ENCODE measurements at regions not wholly inside any gene's neighbourhood (a gene's known extent, or its start where the extent isn't known, plus 50 kb on each side); places are given as distances from the start of the nearest gene placed in this dataset.
"Not testable (repeated sequence)": the region's sequence is repeated elsewhere in the genome, so short reads cannot be mapped to it uniquely, and the experiment has no call there.

DNA sequence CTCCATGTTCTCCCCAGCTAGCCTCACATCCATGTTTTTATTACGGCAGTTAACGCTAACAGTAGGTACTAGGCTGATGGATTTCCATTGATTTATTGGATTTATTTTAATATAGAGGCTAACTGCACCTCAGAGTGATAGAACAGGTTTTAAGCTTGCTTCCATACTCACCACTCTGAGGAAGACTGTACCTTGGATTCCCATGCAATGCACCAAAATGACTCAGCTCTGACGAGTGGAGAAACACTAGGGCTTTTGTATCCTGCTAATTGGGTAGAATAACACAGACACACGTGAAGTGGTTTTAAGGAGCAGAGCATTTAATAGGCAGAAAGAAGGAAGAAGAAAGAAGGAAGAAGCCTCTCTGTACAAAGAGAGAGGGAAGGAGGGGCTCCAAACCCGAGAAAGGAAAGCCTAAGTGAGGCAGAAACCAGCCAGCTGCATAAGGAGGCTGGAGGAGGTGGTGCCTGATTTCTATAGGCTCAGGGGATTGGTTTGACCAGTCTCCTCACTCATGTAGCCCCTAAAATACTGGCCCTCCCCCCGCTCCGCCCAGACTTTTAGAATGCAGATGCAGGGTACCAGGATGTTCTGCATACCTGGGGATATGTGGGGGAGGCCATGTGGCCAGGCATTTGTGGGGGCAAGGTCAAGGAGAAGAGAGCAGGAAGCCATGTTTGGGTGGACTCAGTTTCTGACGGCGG, 83.5 kb downstream of the HSFY2 start:
- not testable (repeated sequence) for H4K20me1 ChIP-seq (ENCODE audit: control insufficient read depth, extremely low read depth, insufficient read depth, low read length); H3K4me2 ChIP-seq (ENCODE audit: extremely low read depth, insufficient read depth, low read length); H3K27me3 ChIP-seq (ENCODE audit: control insufficient read depth, insufficient read depth, low read length); H3K79me2 ChIP-seq (ENCODE audit: control insufficient read depth, insufficient read depth, low read length); H3K36me3 ChIP-seq (ENCODE audit: control insufficient read depth, insufficient read depth, low read length); DNase-seq (ENCODE audit: low read depth in 2 of 2); H3K9ac ChIP-seq (ENCODE audit: insufficient read depth, low read length); H3K4me3 ChIP-seq (replicated peaks in 1 of 4; ENCODE audit: control extremely low read depth in 1 of 4, insufficient read depth in 1 of 4, low read depth in 3 of 4, low read length in 4 of 4); H3K27ac ChIP-seq (ENCODE audit: insufficient read depth, low read length); H3K9me3 ChIP-seq (ENCODE audit: control insufficient read depth, insufficient read depth, low read depth, low read length); H3K4me1 ChIP-seq (ENCODE audit: control insufficient read depth, extremely low read depth, insufficient read depth, low read length); H2AFZ ChIP-seq (ENCODE audit: low read length)

DNA sequence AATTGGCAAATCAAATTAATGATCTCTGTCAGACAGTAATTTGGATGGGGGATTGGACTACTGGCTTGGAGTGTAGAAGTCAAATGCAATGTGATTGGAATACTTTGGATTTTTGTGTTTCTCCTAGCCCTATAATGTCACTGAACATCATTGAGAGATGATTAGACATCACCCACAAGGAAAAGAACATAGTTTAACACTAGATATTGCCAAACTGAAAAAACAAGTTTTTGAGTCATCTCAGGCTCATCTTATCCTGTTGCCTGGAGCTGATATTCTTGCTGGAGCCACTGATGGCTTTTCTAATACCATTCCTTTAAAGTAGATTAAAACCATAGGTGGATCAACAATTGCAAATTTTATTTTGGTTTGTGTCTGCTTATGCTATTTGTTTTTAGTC, 76.7 kb downstream of the HSFY2 start:
- not testable (repeated sequence) for H4K20me1 ChIP-seq (ENCODE audit: control insufficient read depth, extremely low read depth, insufficient read depth, low read length); H3K36me3 ChIP-seq (ENCODE audit: control insufficient read depth, insufficient read depth, low read length); DNase-seq (ENCODE audit: low read depth in 2 of 2); H3K9ac ChIP-seq (ENCODE audit: insufficient read depth, low read length); H3K9me3 ChIP-seq (ENCODE audit: control insufficient read depth, insufficient read depth, low read depth, low read length); H3K79me2 ChIP-seq (ENCODE audit: control insufficient read depth, insufficient read depth, low read length); H2AFZ ChIP-seq (ENCODE audit: low read length); H3K4me3 ChIP-seq (replicated peaks in 1 of 4; ENCODE audit: control extremely low read depth in 1 of 4, insufficient read depth in 1 of 4, low read depth in 3 of 4, low read length in 4 of 4); H3K4me1 ChIP-seq (ENCODE audit: control insufficient read depth, extremely low read depth, insufficient read depth, low read length); H3K27me3 ChIP-seq (ENCODE audit: control insufficient read depth, insufficient read depth, low read length); H3K27ac ChIP-seq (ENCODE audit: insufficient read depth, low read length); H3K4me2 ChIP-seq (ENCODE audit: extremely low read depth, insufficient read depth, low read length)

DNA sequence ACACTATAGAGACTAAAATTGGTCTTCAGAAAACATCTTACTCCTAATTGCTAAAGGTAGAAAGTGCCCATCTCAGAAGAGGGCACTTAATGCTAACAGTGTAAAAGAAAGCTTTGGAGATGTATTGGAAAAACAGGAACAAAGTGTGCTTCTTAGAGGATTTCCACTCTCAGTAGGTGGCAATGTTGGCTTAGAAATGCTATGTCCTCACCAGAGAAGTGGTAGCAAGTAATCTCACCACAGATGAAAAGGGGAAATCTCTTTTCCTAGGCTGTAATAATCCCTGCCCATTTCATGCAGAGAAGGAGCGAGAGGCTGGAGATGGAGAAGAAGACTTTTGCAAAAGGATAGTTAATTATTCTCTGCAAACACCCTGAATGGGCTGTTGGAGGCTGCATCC, 69.3 kb downstream of the HSFY2 start:
- H3K36me3 ChIP-seq (ENCODE audit: control insufficient read depth, insufficient read depth, low read length); H2AFZ ChIP-seq (ENCODE audit: low read length); DNase-seq (ENCODE audit: low read depth in 2 of 2); H4K20me1 ChIP-seq (ENCODE audit: control insufficient read depth, extremely low read depth, insufficient read depth, low read length); H3K9ac ChIP-seq (ENCODE audit: insufficient read depth, low read length); H3K4me3 ChIP-seq (replicated peaks in 1 of 4; ENCODE audit: control extremely low read depth in 1 of 4, insufficient read depth in 1 of 4, low read depth in 3 of 4, low read length in 4 of 4); H3K9me3 ChIP-seq (ENCODE audit: control insufficient read depth, insufficient read depth, low read depth, low read length); H3K27me3 ChIP-seq (ENCODE audit: control insufficient read depth, insufficient read depth, low read length); H3K79me2 ChIP-seq (ENCODE audit: control insufficient read depth, insufficient read depth, low read length); H3K27ac ChIP-seq (ENCODE audit: insufficient read depth, low read length); H3K4me2 ChIP-seq (ENCODE audit: extremely low read depth, insufficient read depth, low read length); H3K4me1 ChIP-seq (ENCODE audit: control insufficient read depth, extremely low read depth, insufficient read depth, low read length): not testable (repeated sequence)

DNA sequence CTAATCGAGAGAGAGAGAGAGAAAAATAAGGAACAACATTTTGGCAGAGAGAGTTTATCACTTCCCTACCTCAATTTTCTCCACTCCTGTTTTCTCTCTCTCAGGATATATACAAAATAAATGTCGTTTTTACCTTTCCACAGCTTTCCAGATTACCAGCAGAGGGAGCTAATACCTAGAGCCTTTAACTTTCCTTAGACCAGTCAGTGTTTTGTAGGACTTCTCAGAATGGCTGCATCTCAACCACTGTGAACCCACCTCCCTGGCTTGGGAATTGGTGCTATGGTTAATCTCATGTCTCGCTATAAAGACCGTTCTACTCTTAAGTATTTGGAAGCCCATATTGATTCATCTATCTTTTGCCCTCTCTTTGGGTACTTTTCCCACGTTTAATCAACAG, 61.8 kb downstream of the HSFY2 start:
- not testable (repeated sequence) for DNase-seq (ENCODE audit: low read depth in 2 of 2); H3K9ac ChIP-seq (ENCODE audit: insufficient read depth, low read length); H2AFZ ChIP-seq (ENCODE audit: low read length); H4K20me1 ChIP-seq (ENCODE audit: control insufficient read depth, extremely low read depth, insufficient read depth, low read length); H3K27ac ChIP-seq (ENCODE audit: insufficient read depth, low read length); H3K27me3 ChIP-seq (ENCODE audit: control insufficient read depth, insufficient read depth, low read length); H3K4me2 ChIP-seq (ENCODE audit: extremely low read depth, insufficient read depth, low read length); H3K79me2 ChIP-seq (ENCODE audit: control insufficient read depth, insufficient read depth, low read length); H3K4me1 ChIP-seq (ENCODE audit: control insufficient read depth, extremely low read depth, insufficient read depth, low read length); H3K36me3 ChIP-seq (ENCODE audit: control insufficient read depth, insufficient read depth, low read length); H3K4me3 ChIP-seq (replicated peaks in 1 of 4; ENCODE audit: control extremely low read depth in 1 of 4, insufficient read depth in 1 of 4, low read depth in 3 of 4, low read length in 4 of 4); H3K9me3 ChIP-seq (ENCODE audit: control insufficient read depth, insufficient read depth, low read depth, low read length)

DNA sequence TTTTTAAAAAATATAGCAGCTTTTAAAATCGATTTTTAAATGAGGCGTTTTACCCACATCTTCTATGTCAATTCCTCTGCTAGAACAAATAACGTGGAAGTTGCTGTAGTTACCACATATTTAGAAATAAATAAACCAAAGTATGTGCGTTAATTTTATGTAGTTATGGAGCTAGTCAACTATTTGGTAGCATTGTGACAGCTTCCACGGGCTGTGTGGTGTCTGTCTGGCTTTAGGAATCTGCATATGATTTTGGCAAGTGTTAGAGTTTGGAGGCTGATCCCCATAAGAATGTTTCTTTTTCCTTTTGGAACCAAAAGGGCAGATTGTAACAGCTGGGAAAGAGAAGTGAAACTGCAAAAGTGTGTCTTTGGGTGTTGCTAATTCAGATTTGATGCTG, 59.8 kb downstream of the HSFY2 start:
- not testable (repeated sequence) for H3K36me3 ChIP-seq (ENCODE audit: control insufficient read depth, insufficient read depth, low read length)

DNA sequence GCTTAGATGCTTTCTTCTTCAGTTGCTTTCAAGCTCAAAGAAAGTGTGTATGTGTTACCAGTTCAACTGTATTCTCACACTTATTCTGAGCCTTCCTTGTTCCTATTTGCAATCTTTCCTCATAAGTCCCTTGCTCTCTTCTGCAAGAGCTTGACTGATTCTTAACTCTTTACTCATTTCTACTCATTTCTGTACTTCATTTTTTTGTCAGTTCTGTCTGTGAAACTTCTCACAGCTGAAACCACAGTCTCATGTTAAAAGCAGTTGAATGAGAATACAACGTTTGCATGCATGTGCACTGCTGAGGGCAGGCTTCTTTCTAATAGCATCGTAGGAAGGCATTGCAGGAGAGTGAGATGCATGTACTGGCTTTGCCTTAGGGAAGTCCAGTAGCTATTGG, 54.8 kb downstream of the HSFY2 start:
- not testable (repeated sequence) for H4K20me1 ChIP-seq (ENCODE audit: control insufficient read depth, extremely low read depth, insufficient read depth, low read length)

More for the DNA sequence above, 59.8 kb downstream of the HSFY2 start:
- H3K4me3 ChIP-seq (replicated peaks in 1 of 4; ENCODE audit: control extremely low read depth in 1 of 4, insufficient read depth in 1 of 4, low read depth in 3 of 4, low read length in 4 of 4); DNase-seq (ENCODE audit: low read depth in 2 of 2); H2AFZ ChIP-seq (ENCODE audit: low read length); H3K27me3 ChIP-seq (ENCODE audit: control insufficient read depth, insufficient read depth, low read length); H3K4me2 ChIP-seq (ENCODE audit: extremely low read depth, insufficient read depth, low read length); H3K79me2 ChIP-seq (ENCODE audit: control insufficient read depth, insufficient read depth, low read length); H3K9ac ChIP-seq (ENCODE audit: insufficient read depth, low read length); H3K27ac ChIP-seq (ENCODE audit: insufficient read depth, low read length); H3K9me3 ChIP-seq (ENCODE audit: control insufficient read depth, insufficient read depth, low read depth, low read length); H4K20me1 ChIP-seq (ENCODE audit: control insufficient read depth, extremely low read depth, insufficient read depth, low read length); H3K4me1 ChIP-seq (ENCODE audit: control insufficient read depth, extremely low read depth, insufficient read depth, low read length): not testable (repeated sequence)

DNA sequence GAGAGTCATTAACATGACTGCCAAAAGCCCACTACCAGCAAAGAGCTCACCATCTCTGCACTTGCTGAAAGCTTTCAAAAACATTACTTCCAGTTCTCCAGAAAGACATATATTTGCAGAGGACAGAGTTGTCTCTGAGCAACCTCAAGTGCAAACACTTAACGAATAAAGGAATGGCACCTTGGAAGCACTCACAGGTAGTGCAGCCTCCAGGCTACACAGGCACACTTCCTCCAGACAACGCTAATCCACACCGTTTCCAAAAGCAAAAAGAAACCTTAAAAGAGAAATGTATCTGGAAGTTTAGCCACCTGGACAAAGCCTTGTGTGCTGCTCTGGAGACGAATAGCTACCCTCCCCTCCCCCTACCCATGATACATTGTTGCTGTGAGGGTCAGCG, 53.1 kb downstream of the HSFY2 start:
- not testable (repeated sequence) for H3K27me3 ChIP-seq (ENCODE audit: control insufficient read depth, insufficient read depth, low read length); H3K4me1 ChIP-seq (ENCODE audit: control insufficient read depth, extremely low read depth, insufficient read depth, low read length); H3K9ac ChIP-seq (ENCODE audit: insufficient read depth, low read length); H3K9me3 ChIP-seq (ENCODE audit: control insufficient read depth, insufficient read depth, low read depth, low read length); H3K4me2 ChIP-seq (ENCODE audit: extremely low read depth, insufficient read depth, low read length); H3K27ac ChIP-seq (ENCODE audit: insufficient read depth, low read length); H3K79me2 ChIP-seq (ENCODE audit: control insufficient read depth, insufficient read depth, low read length); H2AFZ ChIP-seq (ENCODE audit: low read length); H4K20me1 ChIP-seq (ENCODE audit: control insufficient read depth, extremely low read depth, insufficient read depth, low read length); H3K4me3 ChIP-seq (replicated peaks in 1 of 4; ENCODE audit: control extremely low read depth in 1 of 4, insufficient read depth in 1 of 4, low read depth in 3 of 4, low read length in 4 of 4); DNase-seq (ENCODE audit: low read depth in 2 of 2); H3K36me3 ChIP-seq (ENCODE audit: control insufficient read depth, insufficient read depth, low read length)

More for the DNA sequence above, 54.8 kb downstream of the HSFY2 start:
- H3K4me3 ChIP-seq (replicated peaks in 1 of 4; ENCODE audit: control extremely low read depth in 1 of 4, insufficient read depth in 1 of 4, low read depth in 3 of 4, low read length in 4 of 4); H3K27me3 ChIP-seq (ENCODE audit: control insufficient read depth, insufficient read depth, low read length); DNase-seq (ENCODE audit: low read depth in 2 of 2); H3K4me2 ChIP-seq (ENCODE audit: extremely low read depth, insufficient read depth, low read length); H3K9ac ChIP-seq (ENCODE audit: insufficient read depth, low read length); H3K9me3 ChIP-seq (ENCODE audit: control insufficient read depth, insufficient read depth, low read depth, low read length); H3K79me2 ChIP-seq (ENCODE audit: control insufficient read depth, insufficient read depth, low read length); H3K4me1 ChIP-seq (ENCODE audit: control insufficient read depth, extremely low read depth, insufficient read depth, low read length); H3K36me3 ChIP-seq (ENCODE audit: control insufficient read depth, insufficient read depth, low read length); H3K27ac ChIP-seq (ENCODE audit: insufficient read depth, low read length); H2AFZ ChIP-seq (ENCODE audit: low read length): not testable (repeated sequence)
